Stimulated activated CD8-positive, alpha-beta memory T cell treated with anti-CD3 and anti-CD28 coated beads, Interleukin-12 subunit alpha, Interleukin-12 subunit beta, amount 100 ng/mL, for 24 hours (primary cell): ENCODE measurements at regions not wholly inside any gene's neighbourhood (a gene's known extent, or its start where the extent isn't known, plus 50 kb on each side); places are given as distances from the start of the nearest gene placed in this dataset.
"Not testable (repeated sequence)": the region's sequence is repeated elsewhere in the genome, so short reads cannot be mapped to it uniquely, and the experiment has no call there.

Source experiments
- DNase-seq: peaks from one replicate; pipeline ENCODE4 v3.0.0-alpha.2; 2020; ENCODE audit errors: extremely low read depth

DNA sequence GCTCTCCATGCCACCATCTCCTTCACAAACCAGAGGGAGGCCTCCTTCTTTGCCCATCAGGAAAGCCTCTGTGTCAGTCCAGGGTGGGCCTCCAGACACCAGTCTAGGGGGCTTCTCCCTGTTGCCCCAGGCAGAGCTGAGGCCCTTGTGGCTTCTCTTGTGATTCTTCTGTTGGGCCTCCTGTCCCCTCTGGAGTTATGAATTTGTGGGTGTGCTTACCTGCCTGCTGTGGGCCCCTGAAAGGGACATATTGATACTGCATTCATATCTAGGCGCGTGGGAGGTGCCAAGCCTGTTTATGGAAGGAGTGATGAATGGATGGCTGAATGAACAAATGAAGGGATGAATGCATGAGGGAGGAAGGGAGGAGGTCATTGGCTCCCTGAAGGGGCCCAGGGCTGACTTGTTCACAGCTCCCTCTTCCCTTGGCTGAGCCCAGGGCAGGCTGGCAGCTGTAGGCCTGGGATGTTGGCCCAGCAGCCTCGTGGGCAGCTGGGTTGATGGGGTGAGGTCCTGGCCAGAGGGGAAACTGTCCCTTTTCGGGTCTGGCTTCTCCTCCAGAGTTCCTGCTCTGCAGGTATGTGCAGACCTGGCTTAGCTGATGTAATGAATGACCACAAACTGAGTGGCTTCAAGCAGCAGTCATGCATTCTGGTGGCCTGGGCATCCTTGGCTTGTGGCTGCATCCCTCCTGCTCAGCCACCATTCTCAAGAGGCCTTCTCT lies 195.4 kb downstream of the GOLGA6L6 start:
- no peak for DNase-seq

DNA sequence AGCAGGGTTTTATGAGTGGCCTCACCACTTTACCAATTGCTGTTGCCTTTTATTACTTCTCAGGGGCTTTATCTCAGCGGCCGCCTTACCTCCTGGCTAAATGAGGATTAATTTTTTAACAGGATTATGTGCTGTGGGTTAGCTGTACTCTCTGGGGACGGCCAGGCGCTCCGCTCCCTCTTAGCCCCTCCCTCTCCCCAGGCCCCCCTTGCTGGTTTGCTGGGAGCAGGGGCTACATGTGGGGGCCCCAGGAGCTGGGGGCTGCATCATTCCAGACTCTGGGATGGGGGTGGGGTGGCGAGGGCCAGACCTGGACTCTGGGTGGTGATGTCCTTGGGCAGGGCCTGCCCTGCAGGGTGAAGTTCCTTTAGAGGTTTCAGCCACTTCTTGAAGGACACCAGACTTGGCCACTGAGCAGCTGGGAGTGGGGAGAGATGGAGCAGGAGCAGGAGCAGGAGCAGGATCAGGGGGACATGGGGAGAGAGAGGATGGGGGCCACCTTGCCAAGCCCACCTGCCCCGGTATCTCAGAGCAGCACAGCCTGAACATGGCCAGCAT lies 196.1 kb downstream of the GOLGA6L6 start:
- no peak for DNase-seq

DNA sequence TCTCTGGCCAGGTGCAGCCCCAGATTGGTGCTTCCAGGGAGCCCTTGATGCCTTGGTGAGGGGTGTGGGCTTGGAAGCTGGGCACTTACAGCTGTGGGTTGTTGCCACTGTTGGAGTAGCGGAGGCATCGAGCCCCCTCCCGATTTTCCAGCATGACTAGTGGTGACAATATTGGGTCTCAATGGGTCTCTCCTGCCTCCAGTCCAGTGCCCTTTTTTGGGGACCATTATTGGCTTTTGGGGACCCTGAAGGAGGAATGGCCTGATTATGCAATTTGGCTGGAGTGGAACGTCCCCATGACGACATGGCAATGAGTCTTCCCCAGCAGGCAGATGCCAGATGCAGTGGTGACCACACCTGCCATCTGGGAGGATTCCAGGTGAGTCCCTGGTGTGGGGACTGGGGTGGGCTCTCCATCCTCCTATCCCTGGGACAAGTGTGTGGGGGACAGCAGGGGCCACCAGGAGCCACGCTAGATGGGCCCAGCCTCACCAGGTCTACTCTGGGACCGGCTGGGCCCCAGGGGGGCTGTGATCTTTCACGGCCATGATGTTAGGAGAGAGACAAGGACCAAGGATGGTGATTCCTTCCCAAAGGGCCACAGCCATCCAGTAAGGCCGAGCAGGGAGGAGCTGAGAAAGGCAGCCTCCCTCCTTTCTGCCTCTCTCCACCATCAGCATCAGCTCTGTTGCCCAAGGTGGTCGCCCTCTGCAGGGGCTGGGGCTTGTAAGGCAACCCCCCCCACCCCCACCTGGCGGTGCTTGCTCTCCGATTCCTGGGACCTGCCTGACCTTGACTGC lies 196.8 kb downstream of the GOLGA6L6 start:
- DNase-seq: no peak

DNA sequence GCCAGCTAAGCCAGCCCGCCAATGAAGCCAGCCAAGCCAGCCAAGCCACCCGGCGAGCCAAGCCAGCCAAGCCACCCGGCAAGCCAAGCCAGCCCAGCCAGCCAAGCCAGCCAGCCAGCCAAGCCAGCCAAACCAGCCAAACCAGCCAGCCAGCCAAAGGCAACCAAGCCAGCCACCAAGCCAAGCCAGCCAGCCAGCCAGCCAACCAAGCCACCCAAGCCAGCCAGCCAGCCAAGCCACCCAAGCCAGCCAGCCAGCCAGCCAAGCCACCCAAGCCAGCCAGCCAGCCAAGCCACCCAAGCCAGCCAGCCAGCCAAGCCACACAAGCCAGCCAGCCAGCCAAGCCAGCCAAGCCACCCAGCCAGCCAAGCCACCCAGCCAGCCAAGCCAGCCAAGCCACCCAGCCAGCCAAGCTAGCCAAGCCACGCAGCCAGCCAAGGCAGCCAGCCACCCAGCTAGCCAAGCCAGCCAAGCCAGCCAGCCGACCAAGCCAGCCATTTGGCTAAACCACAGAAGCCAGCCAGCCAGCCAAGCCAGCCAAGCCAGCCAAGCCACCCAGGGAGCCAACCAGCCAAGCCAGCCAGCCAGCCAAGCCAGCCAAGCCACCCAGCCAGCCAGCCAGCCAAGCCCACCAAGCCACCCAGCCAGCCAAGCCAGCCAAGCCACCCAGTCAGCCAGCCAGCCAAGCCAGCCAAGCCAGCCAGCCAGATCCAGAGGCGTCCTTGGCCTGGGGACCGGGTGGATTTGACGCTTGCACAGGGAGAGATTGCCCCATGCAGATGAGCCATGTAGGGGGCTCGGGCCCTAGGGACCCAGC lies 198.0 kb downstream of the GOLGA6L6 start:
- DNase-seq: not testable (repeated sequence)

DNA sequence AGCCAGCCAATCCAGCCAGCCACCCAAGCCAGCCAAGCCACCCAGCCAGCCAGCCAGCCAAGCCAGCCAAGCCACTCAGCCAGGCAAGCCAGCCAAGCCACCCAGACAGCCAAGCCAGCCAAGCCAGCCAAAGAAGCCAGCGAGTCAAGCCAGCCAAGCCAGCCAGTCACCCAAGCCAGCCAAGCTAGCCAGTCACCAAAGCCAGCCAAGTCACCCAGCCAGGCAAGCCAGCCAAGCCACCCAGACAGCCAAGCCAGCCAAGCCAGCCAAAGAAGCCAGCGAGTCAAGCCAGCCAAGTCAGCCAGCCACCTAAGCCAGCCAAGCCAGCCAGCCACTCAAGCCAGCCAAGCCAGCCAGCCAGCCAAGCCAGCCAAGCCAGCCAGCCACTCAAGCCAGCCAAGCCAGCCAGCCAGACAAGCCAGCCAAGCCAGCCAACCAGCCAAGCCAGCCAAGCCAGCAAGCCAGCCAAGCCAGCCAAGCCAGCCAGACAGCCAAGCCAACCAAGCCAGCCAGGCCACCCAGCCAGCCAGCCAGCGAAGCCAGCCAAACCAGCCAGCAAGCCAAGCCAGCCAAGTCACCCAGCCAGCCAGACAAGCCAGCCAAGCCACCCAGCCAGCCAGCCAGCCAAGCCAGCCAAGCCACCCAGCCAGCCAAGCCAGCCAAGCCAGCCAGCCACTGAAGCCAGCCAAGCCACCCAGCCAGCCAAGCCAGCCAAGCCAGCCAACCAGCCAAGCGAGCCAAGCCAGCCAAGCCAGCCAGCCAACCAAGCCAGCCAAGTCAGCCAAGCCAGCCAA lies 198.8 kb downstream of the GOLGA6L6 start:
- not testable (repeated sequence) for DNase-seq

DNA sequence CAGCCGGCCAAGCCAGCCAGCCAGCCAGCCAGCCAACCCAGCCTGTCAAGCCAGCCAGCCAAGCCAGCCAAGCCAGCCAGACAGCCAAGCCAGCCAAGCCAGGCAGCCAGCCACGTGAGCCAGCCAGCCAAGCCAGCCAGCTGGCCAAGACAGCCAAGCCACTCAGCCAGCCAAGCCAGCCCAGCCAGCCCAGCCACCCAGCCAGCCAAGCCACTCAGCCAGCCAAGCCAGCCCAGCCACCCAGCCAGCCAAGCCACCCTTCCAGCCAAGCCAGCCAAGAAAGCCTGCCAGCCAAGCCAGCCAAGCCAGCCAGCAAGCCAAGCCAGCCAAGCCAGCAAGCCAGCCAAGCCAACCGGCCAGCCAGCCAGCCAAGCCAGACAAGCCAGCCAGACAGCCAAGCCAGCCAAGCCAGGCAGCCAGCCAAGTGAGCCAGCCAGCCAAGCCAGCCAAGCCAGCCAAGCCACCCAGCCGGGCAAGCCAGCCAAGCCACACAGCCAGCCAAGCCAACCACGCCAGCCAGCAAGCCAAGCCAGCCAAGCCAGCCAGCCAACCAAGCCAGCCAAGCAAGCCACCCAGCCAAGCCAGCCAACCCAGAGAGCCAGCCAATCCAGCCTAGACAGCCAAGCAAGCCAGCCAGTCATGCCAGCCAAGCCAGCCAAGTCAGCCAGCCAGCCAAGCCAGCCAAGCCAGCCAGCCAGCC lies 199.5 kb downstream of the GOLGA6L6 start:
- no peak for DNase-seq

DNA sequence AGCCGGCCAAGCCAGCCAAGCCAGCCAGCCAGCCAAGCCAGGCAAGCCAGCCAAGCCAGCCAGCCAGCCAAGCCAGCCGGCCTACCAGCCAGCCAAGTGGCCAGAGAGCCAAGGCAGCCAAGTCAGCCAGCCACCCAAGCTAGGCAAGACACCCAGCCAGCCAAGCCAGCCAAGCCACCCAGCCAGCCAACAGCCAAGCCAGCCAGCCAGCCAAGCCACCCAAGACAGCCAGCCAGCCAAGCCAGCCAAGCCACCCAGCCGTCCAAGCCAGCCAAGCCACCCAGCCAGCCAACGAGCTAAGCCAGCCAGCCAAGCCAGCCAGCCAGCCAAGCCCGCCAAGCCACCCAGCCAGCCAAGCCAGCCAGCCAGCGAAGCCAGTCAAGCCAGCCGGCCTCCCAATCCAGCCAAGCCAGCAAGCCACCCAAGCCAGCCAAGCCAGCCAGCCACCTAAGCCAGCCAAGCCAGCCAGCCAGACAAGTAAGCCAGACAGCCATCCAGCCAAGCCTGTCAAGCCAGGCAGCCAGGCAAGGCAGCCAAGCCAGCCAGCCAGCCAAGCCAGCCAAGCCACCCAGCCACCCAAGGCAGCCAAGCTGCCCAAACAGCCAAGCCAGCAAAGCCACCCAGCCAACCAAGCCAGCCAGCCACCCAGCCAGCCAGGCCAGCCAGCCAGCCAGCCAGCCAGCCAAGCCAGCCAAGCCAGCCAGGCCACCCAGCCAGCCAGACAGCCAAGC lies 200.5 kb downstream of the GOLGA6L6 start:
- no peak for DNase-seq

DNA sequence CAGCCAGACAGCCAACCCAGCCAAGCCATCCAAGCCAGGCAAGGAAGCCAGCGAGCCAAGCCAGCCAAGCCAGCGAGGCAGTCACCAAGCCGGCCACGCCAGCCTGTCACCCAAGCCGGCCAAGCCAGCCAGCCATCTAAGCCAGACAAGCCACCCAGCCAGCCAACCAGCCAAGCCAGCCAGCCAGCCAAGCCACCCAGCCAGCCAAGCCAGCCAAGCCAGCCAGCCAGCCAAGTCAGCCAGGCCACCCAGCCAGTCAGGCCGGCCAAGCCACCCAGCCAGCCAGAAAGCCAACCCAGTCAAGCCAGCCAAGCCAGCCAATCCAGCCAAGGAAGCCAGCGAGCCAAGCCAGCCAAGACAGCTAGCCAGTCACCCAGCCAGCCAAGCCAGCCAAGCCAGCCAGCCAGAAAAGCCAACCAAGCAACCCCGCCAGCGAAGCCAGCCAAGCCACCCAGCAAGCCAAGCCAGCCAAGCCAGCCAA lies 201.2 kb downstream of the GOLGA6L6 start:
- DNase-seq: no peak

DNA sequence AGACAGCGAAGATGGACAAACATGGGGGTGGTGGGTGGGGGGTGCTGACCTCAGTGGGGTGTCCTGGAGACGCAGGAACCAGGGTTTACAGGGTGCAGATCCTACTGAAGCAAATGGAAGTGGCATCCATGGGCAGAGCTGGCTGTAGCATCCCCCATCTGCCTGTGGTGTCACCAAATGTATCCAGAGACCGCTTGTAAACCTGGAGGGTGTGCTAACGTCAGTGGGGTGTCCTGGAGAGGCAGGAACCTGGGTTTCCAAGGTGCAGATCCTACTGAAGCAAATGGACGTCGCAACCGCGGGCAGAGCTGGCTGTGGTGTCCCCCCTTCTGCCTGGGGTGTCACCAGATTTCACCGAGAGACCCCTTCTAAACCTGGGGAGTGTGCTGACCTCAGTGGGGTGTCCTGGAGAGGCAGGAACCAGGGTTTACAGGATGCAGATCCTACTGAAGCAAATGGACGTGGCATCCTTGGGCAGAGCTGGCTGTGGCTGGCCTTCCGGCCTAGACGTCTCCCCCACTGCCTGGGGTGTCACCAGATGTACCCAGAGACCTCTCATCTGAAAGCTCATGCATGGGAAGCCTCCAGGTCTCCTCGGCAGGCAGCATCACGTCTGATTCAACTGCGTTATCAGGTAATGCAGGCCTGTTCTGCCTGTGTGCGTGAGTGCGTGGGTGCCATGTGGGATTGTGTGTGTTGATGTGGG lies 202.4 kb downstream of the GOLGA6L6 start:
- not testable (repeated sequence) for DNase-seq

DNA sequence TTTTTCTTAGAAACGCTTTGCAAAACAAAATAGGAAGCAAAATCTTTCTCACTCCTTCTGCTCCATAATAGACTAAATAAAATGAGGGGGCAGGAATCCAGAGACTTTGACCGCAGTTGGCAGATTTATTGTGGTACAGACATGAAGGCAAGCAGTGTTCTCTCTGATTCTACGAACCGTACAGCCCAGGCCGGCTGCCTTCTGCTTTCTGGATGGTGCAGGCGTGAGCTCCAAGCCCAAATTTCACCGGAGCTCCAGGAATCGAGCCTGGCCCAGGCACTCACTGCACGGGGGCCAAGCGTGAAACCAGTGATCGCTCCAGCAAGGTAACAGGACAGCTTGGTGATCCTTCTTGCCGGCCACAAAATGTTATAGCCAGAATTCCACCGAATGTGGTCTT lies 202.9 kb downstream of the GOLGA6L6 start:
- not testable (repeated sequence) for DNase-seq

DNA sequence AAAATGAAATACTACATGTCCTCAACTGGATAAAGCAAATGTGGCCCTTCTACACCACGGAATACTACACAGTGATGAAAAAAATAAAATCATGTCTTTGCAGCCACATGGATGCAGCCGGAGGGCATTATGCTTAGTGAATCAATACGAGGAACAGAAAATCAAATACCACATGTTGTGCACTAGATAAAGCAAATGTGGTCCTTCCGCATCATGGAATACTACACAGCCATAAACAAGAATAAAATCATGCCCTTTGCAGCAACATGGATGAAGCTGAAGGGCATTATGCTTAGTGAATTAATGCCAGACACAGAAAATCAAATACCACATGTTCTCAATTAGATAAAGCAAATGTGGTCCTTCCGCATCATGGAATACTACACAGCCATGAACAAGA lies 204.4 kb downstream of the GOLGA6L6 start:
- not testable (repeated sequence) for DNase-seq

DNA sequence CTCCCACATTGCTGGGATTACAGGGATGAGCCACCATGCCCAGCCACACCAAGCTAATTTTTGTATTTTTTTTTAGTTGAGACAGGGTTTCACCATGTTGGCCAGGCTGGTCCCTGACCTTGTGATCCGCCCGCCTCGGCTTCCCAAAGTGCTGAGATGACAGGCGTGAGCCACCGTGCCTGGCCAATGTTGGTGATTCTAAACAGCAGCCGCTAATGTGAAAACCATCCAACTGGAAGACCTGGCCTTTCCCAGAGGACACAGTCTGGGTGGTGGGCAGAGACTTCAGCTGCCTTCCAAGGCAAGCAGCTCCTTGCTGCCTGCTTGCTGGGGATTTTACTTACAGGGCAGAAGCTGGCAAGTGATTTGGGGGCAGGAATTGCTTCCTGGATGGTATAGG lies 207.1 kb downstream of the GOLGA6L6 start:
- not testable (repeated sequence) for DNase-seq

DNA sequence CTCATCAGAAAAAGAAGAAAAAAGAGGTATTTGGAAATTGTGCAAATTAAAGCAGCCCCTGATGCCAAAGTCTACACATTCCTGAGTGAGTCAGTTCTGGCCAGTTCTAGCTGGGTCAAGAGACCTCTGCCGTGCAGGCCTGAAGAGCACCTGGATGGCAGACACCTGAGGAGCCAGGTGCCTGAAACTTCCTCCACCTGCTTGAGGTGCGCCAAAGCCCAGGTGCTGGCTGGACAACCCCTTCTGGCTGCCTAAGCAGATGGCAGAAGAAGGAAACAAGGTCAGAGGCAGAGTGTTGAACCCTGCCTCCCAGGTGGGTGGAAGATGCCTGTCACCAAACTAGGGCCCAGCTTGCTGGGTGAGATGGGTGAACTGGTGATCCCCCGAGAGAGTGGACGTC lies 215.8 kb downstream of the GOLGA6L6 start:
- not testable (repeated sequence) for DNase-seq

DNA sequence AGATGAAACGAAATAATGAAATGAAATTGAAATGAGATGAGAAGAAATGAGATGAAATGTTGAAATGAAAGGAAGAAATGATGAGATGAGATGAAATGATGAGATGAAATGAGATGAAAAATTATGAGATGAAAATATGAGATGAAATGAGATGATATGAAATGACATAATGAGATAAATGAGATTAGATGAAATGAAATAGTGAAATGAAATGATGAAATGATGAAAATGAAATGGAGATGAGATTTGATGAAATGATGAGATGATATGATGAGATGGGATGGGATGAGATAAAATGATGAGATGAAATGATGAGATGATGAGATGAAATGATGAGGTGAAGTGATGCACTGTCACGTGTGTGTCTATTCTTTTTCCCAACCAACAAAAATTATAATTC lies 224.5 kb downstream of the GOLGA6L6 start:
- not testable (repeated sequence) for DNase-seq

DNA sequence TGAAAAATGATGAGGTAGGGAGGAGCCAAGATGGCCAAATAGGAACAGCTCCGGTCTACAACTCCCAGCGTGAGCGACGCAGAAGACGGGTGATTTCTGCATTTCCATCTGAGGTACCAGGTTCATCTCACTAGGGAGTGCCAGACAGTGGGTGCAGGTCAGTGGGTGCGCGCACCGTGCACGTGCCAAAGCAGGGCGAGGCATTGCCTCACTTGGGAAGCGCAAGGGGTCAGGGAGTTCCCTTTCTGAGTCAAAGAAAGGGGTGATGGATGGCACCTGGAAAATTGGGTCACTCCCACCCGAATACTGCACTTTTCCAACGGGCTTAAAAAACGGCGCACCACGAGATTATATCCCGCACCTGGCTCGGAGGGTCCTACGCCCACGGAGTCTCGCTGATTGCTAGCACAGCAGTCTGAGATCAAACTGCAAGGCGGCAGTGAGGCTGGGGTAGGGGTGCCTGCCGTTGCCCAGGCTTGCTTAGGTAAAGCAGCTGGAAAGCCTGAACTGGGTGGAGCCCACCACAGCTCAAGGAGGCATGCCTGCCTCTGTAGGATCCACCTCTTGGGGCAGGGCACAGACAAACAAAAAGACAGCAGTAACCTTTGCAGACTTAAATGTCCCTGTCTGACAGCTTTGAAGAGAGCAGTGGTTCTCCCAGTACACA lies 230.5 kb downstream of the GOLGA6L6 start:
- not testable (repeated sequence) for DNase-seq

DNA sequence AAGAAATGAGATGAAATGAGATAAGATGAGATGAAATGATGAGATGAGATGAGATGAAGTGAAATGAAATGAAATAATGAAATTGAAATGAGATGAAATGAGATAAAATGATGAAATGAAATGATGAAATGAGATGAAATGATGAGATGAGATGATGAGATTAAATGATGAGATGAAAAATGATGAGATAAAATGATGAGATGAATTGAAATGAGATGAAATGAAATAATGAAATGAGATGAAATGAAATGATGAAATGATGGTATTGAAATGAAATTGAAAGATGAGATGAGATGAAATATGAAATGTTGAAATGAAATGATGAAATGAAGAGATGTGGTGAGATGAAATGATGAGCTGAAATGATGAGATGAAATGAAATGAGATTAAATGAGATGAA lies 231.0 kb downstream of the GOLGA6L6 start:
- no peak for DNase-seq

DNA sequence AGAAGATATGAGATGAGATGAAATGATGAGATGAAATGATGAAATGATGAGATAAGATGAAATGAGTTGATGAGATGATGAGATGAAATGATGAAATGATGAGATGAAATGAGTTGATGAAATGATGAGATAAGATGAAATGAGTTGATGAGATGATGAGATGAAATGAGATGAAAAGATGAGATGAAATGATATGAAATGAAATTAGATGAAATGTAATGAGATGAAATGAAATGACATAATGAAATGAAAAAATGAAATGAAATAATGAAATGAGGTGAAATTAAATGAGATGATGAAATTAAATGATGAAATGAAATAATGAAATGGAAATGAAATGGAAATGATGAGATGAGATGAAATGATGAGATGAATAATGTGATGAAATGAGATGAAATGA lies 231.6 kb downstream of the GOLGA6L6 start:
- DNase-seq: not testable (repeated sequence)

DNA sequence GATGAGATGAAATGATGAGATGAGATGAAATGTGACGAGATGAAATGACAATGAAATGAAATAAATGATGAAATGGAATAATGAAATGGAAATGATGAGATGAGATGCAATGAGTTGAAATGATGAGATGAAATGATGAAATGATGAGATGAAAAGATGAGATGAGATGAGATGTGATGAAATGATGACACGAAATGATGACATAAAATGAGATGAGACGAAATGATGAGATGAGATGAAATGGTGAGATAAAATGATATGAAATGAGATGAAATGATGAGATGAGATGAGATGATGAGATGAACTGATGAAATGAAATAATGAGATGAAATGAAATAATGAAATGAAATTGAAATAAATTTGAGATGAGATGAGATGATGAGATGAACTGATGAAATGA lies 232.2 kb downstream of the GOLGA6L6 start:
- not testable (repeated sequence) for DNase-seq
